IMR-90 (cell line): ENCODE measurements at regions not wholly inside any gene's neighbourhood (a gene's known extent, or its start where the extent isn't known, plus 50 kb on each side); places are given as distances from the start of the nearest gene placed in this dataset.

Source experiments
- ATAC-seq: fragments of 200-7000 bp; cut with Tn5 transposase; 2 replicates; pipeline ENCODE4 v1.9.1; 2020; ENCODE audit warnings: low read depth, mild to moderate bottlenecking, moderate library complexity
- BruUV-seq: library from RNA; stranded (reverse); fragments of 400-500 nt; replicated peaks from 2 replicates; lab custom pipeline; 2021; lab: Mats Ljungman, UMichigan
- CTCF ChIA-PET: fragments of 300-600 bp; formaldehyde crosslinking; extraction: SDS; loops from one replicate; lab custom pipeline; 2021; ENCODE audit warnings: antibody characterized with exemption; lab: Yijun Ruan, JAX
- POLR2A ChIA-PET: fragments of 300-600 bp; sonication (Branson Sonifier 250); formaldehyde crosslinking; loops from one replicate; lab custom pipeline; 2022; ENCODE audit warnings: antibody characterized with exemption; ENCODE audit not compliant: unreplicated experiment; lab: Charles Lee
- DNase-seq: peaks from one replicate; pipeline ENCODE4 v3.0.0; 2013
- H2AFZ ChIP-seq: replicated peaks from 2 replicates; pipeline ENCODE3; 2013; ENCODE audit warnings: low read length, mild to moderate bottlenecking; ENCODE audit not compliant: poor library complexity
- H2AK5ac ChIP-seq: 2 replicates; pipeline ENCODE4 v1.6.1; 2013; ENCODE audit warnings: low read depth, low read length, inconsistent platforms
- H2AK9ac ChIP-seq: replicated peaks from 2 replicates; pipeline ENCODE3; 2013; ENCODE audit warnings: mild to moderate bottlenecking, low read depth, low read length, moderate library complexity; ENCODE audit not compliant: poor library complexity
- H2BK120ac ChIP-seq: 2 replicates; pipeline ENCODE4 v1.6.1; 2013; ENCODE audit warnings: low read depth, low read length, inconsistent platforms
- H2BK15ac ChIP-seq: 3 replicates; pipeline ENCODE4 v1.6.1; 2013; ENCODE audit warnings: low read depth, low read length, inconsistent platforms
- H2BK20ac ChIP-seq: 2 replicates; pipeline ENCODE4 v1.6.1; 2013; ENCODE audit warnings: low read depth, mild to moderate bottlenecking, inconsistent platforms, low read length, moderate library complexity
- H2BK5ac ChIP-seq: 2 replicates; pipeline ENCODE4 v1.6.1; 2013; ENCODE audit warnings: mild to moderate bottlenecking, low read depth, low read length, inconsistent platforms; ENCODE audit not compliant: poor library complexity, severe bottlenecking
- H3K14ac ChIP-seq: replicated peaks from 2 replicates; pipeline ENCODE4 v1.6.1; 2013; ENCODE audit warnings: low read depth, low read length, inconsistent platforms
- H3K18ac ChIP-seq: 2 replicates; pipeline ENCODE4 v1.6.1; 2013; ENCODE audit warnings: low read depth, low read length, control low read depth
- H3K23ac ChIP-seq: 2 replicates; pipeline ENCODE4 v1.6.1; 2013; ENCODE audit warnings: low read depth, low read length, inconsistent platforms
- H3K27ac ChIP-seq: 2 replicates; pipeline ENCODE4 v1.5.1; 2013; ENCODE audit warnings: mild to moderate bottlenecking, control low read depth, low read length; ENCODE audit not compliant: insufficient read depth
- H3K27me3 ChIP-seq: 2 replicates; pipeline ENCODE4 v1.6.1; 2013; ENCODE audit warnings: low read length; ENCODE audit not compliant: control insufficient read depth, insufficient read depth
- H3K36me3 ChIP-seq: 2 replicates; pipeline ENCODE4 v1.6.1; 2013; ENCODE audit warnings: low read length, mixed read lengths; ENCODE audit not compliant: control insufficient read depth, insufficient read depth
- H3K4ac ChIP-seq: 2 replicates; pipeline ENCODE4 v1.6.1; 2013; ENCODE audit warnings: low read depth, low read length, inconsistent platforms
- H3K4me1 ChIP-seq: 2 replicates; pipeline ENCODE4 v1.6.1; 2013; ENCODE audit warnings: low read length, mixed read lengths; ENCODE audit not compliant: control insufficient read depth, insufficient read depth
- H3K4me2 ChIP-seq: 2 replicates; pipeline ENCODE4 v1.6.1; 2013; ENCODE audit warnings: low read depth, mild to moderate bottlenecking, control low read depth, low read length, moderate library complexity
- H3K4me3 ChIP-seq: 2 replicates; pipeline ENCODE4 v1.5.1; 2013; ENCODE audit warnings: low read depth, mild to moderate bottlenecking, control low read depth, low read length, moderate library complexity; ENCODE audit not compliant: insufficient read depth
- H3K56ac ChIP-seq: 2 replicates; pipeline ENCODE4 v1.6.1; 2013; ENCODE audit warnings: low read length, inconsistent platforms; ENCODE audit not compliant: insufficient read depth; ENCODE audit errors: extremely low read depth
- H3K79me1 ChIP-seq, 2 experiments: 2 replicates each; pipeline ENCODE4 v1.6.1; 2013; ENCODE audit warnings: low read length in 2 of 2, inconsistent platforms in 1 of 2, low read depth in 1 of 2
- H3K9ac ChIP-seq: 2 replicates; pipeline ENCODE4 v1.6.1; 2013; ENCODE audit warnings: low read depth, low read length, control low read depth
- H3K9me1 ChIP-seq: 2 replicates; pipeline ENCODE4 v1.6.1; 2013; ENCODE audit warnings: low read length, inconsistent platforms; ENCODE audit not compliant: insufficient read depth
- H3K9me3 ChIP-seq: 2 replicates; pipeline ENCODE4 v1.6.1; 2013; ENCODE audit warnings: low read length; ENCODE audit not compliant: control insufficient read depth, insufficient read depth
- H4K20me1 ChIP-seq: 2 replicates; pipeline ENCODE4 v1.6.1; 2013; ENCODE audit warnings: low read length, inconsistent platforms; ENCODE audit not compliant: insufficient read depth
- H4K5ac ChIP-seq: 2 replicates; pipeline ENCODE4 v1.6.1; 2013; ENCODE audit warnings: mild to moderate bottlenecking, low read depth, low read length, control low read depth
- H4K8ac ChIP-seq, 2 experiments: 2 replicates each; pipeline ENCODE4 v1.6.1; 2013; ENCODE audit warnings: low read depth in 2 of 2, low read length in 2 of 2, control low read depth in 1 of 2, inconsistent platforms in 1 of 2
- H4K91ac ChIP-seq: 2 replicates; pipeline ENCODE4 v1.6.1; 2013; ENCODE audit warnings: low read depth, low read length, inconsistent platforms; ENCODE audit not compliant: insufficient read depth
- BHLHE40 ChIP-seq: fragments of 150-350 bp; IDR thresholded peaks from 2 replicates; pipeline ENCODE4 v1.6.1; 2016; ENCODE audit warnings: mild to moderate bottlenecking, low read depth, low read length
- CEBPB ChIP-seq: IDR thresholded peaks from 2 replicates; pipeline ENCODE4 v1.6.1; 2012; ENCODE audit warnings: low read depth, low read length, improper control_type of control experiment
- CHD1 ChIP-seq: IDR thresholded peaks from 2 replicates; pipeline ENCODE4 v1.6.1; 2012; ENCODE audit warnings: low read depth, low read length, improper control_type of control experiment
- FOS ChIP-seq: fragments of 150-350 bp; IDR thresholded peaks from 2 replicates; pipeline ENCODE4 v1.6.1; 2016; ENCODE audit warnings: low read depth, low read length
- MAZ ChIP-seq: IDR thresholded peaks from 2 replicates; pipeline ENCODE4 v1.6.1; 2012; ENCODE audit warnings: low read depth, mild to moderate bottlenecking, low read length, improper control_type of control experiment, moderate library complexity, borderline replicate concordance
- MXI1 ChIP-seq: IDR thresholded peaks from 2 replicates; pipeline ENCODE4 v1.6.1; 2012; ENCODE audit warnings: low read depth, mild to moderate bottlenecking, low read length, moderate library complexity, borderline replicate concordance
- NFE2L2 ChIP-seq: fragments of 150-350 bp; IDR thresholded peaks from 2 replicates; pipeline ENCODE4 v1.6.1; 2016; ENCODE audit warnings: low read depth, mild to moderate bottlenecking, low read length
- POLR2A ChIP-seq: IDR thresholded peaks from 2 replicates; pipeline ENCODE4 v1.6.1; 2012; ENCODE audit warnings: mild to moderate bottlenecking, low read depth, low read length
- RCOR1 ChIP-seq: IDR thresholded peaks from 2 replicates; pipeline ENCODE4 v1.6.1; 2012; ENCODE audit warnings: mild to moderate bottlenecking, low read length, improper control_type of control experiment; ENCODE audit not compliant: insufficient replicate concordance
- RFX5 ChIP-seq: IDR thresholded peaks from 2 replicates; pipeline ENCODE4 v1.8.0; 2012; ENCODE audit warnings: low read depth, mild to moderate bottlenecking, low read length, moderate library complexity
- SMC3 ChIP-seq: fragments of 150-350 bp; IDR thresholded peaks from 2 replicates; pipeline ENCODE4 v1.6.1; 2016; ENCODE audit warnings: low read depth, mild to moderate bottlenecking, antibody characterized with exemption, low read length, moderate library complexity
- WGBS, 2 experiments: methylation state at CpG; one replicate each; pipeline versions ENCODE4 v1.1.5 to v1.1.7; 2013; ENCODE audit warnings: missing lambda C conversion rate in 2 of 2; ENCODE audit not compliant: insufficient read length in 1 of 2; ENCODE audit errors: extremely low coverage in 2 of 2; 5-methylcytosine and 5-hydroxymethylcytosine counted together
- dilution Hi-C: fragments of 300-500 bp; cut with HindIII; formaldehyde crosslinking; loops from one replicate; pipeline ENCODE4 v1.14.3; 2018; ENCODE audit warnings: low sequenced_read_pairs; ENCODE audit not compliant: unreplicated experiment
- in situ Hi-C: fragments of 300-500 bp; cut with MboI; formaldehyde crosslinking; loops from 3 replicates; pipeline ENCODE4 v1.14.3; 2019; ENCODE audit warnings: low sequenced_read_pairs, inconsistent platforms, mixed read lengths
- intact Hi-C: fragments of 100-400 bp; cut with micrococcal nuclease; formaldehyde crosslinking; loops from 2 replicates; pipeline ENCODE4 v1.10.0; 2022
- TF ChIP-seq, protein P1 (sequence below): fragments of 150-350 bp; IDR thresholded peaks from 2 replicates; pipeline ENCODE4 v1.6.1; 2016; ENCODE audit warnings: low read depth, mild to moderate bottlenecking, low read length, moderate library complexity, borderline replicate concordance

DNA sequence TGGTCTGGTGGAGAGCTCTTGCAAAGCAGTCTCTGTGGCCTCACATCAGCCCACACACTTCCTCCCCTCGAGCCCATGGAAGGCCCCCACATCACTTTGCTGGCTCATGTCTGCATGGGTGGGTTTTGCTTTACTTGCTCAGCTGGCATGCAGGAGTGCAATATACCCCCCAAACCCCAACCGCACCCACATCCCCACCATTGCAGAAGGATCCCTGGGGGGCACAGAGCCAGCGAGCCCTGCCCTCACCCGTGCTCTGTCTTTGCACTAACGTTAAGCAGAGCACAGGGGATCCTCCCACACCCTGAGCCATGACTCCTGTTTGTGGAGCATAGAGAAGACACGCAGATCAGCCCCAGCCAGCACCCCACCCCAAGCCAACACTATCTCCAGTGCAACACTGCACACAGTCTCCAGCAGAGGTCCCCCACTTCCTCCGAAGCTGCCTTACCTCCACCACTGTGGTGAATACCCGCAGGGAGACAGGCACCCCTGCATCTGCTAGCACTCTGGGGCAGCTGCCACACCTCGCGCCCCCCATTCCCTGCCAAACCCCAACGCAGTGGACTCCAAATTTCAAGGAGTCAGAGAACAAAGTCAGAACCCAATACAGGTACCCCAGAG, 177.8 kb upstream of the RGPD4 start:
- Histone ChIP-seq H2BK120ac (no peak overlapping the region), H3K79me1 (no peaks in the 10 kb centered on the region), H4K91ac (no peak overlapping the region), H2AK5ac (no peak overlapping the region), H2AK9ac (no peak overlapping the region), H4K8ac (no peak overlapping the region), H3K14ac (no peak overlapping the region), H3K23ac (no peak overlapping the region), H4K20me1 (no peaks in the 10 kb centered on the region), H3K4me1 (no peaks in the 10 kb centered on the region), H4K5ac (no peak overlapping the region), H3K9ac (no peak overlapping the region), H3K27ac (no peak overlapping the region), H3K36me3 (no peaks in the 10 kb centered on the region), H2BK20ac (no peak overlapping the region), H3K56ac (no peak overlapping the region), H3K4me3 (no peak overlapping the region), H3K4ac (no peak overlapping the region), H3K18ac (no peak overlapping the region), H2BK15ac (no peak overlapping the region), H2BK5ac (no peak overlapping the region), H3K27me3 (no peaks in the 10 kb centered on the region), H3K9me3 (peaks cover 6% of the 10 kb centered on the region), H3K9me1 (no peaks in the 10 kb centered on the region), H3K4me2 (no peak overlapping the region), H2AFZ (no peak overlapping the region)
- intact Hi-C loops: no loop called here
- dilution Hi-C loops: no loop called here
- no TSS peak for BruUV-seq
- WGBS, 2 experiments: 90% methylated on average over 2 of the region's 11 CpGs; no CpG with 5 or more reads in 1 of the 2 experiments
- no peak for DNase-seq
- TF ChIP-seq RCOR1 (no peak), BHLHE40 (no peak), MXI1 (no peak), SMC3 (no peak), CEBPB (no peak), CHD1 (no peak), FOS (no peak), NFE2L2 (no peak), POLR2A (no peak), RFX5 (no peak), MAZ (no peak)
- TF ChIP-seq, protein P1, sequence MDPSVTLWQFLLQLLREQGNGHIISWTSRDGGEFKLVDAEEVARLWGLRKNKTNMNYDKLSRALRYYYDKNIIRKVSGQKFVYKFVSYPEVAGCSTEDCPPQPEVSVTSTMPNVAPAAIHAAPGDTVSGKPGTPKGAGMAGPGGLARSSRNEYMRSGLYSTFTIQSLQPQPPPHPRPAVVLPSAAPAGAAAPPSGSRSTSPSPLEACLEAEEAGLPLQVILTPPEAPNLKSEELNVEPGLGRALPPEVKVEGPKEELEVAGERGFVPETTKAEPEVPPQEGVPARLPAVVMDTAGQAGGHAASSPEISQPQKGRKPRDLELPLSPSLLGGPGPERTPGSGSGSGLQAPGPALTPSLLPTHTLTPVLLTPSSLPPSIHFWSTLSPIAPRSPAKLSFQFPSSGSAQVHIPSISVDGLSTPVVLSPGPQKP: no peak
- CTCF ChIA-PET: no interaction called here
- in situ Hi-C loops: no loop called here
- no peak for ATAC-seq
- POLR2A ChIA-PET: no interaction called here
